Loucy (cell line): ENCODE measurements at regions not wholly inside any gene's neighbourhood (a gene's known extent, or its start where the extent isn't known, plus 50 kb on each side); places are given as distances from the start of the nearest gene placed in this dataset.

Source experiments
- H2AFZ ChIP-seq: fragments of 200-600 bp; sonication (generic); 2 replicates; pipeline ENCODE4 v1.6.0; 2016; ENCODE audit warnings: antibody characterized with exemption, mild to moderate bottlenecking, low read length, moderate library complexity
- H3F3A ChIP-seq: fragments of 200-600 bp; 2 replicates; pipeline ENCODE4 v1.6.0; 2016; ENCODE audit warnings: antibody characterized with exemption, low read depth, mild to moderate bottlenecking
- H3K27me3 ChIP-seq: fragments of 200-600 bp; sonication (generic); 2 replicates; pipeline ENCODE4 v1.6.1; 2014; ENCODE audit warnings: low read length, mild to moderate bottlenecking; ENCODE audit not compliant: insufficient read depth, poor library complexity, severe bottlenecking
- H3K36me3 ChIP-seq: fragments of 200-600 bp; sonication (generic); 2 replicates; pipeline ENCODE4 v1.6.1; 2016; ENCODE audit warnings: low read length; ENCODE audit not compliant: insufficient read depth
- H3K4me1 ChIP-seq: fragments of 200-600 bp; sonication (generic); 2 replicates; pipeline ENCODE4 v1.5.1; 2014; ENCODE audit warnings: low read length, mild to moderate bottlenecking; ENCODE audit not compliant: insufficient read depth, poor library complexity, severe bottlenecking
- H3K4me2 ChIP-seq: fragments of 200-600 bp; sonication (generic); 2 replicates; pipeline ENCODE4 v1.6.0; 2014; ENCODE audit warnings: antibody characterized with exemption, low read length, low read depth, mild to moderate bottlenecking; ENCODE audit not compliant: poor library complexity, severe bottlenecking
- H3K4me3 ChIP-seq: fragments of 200-600 bp; sonication (generic); 2 replicates; pipeline ENCODE4 v1.5.1; 2014; ENCODE audit warnings: low read length, mild to moderate bottlenecking, mixed read lengths; ENCODE audit not compliant: poor library complexity, severe bottlenecking
- H3K79me2 ChIP-seq: fragments of 200-600 bp; sonication (generic); 2 replicates; pipeline ENCODE4 v1.6.1; 2014; ENCODE audit warnings: low read length; ENCODE audit not compliant: insufficient read depth
- H3K9ac ChIP-seq: fragments of 200-600 bp; sonication (generic); 2 replicates; pipeline ENCODE4 v1.6.0; 2014; ENCODE audit warnings: mild to moderate bottlenecking, low read depth, low read length, moderate library complexity; ENCODE audit not compliant: poor library complexity, severe bottlenecking
- H3K9me2 ChIP-seq: fragments of 200-600 bp; sonication (generic); replicated peaks from 2 replicates; pipeline ENCODE4 v1.6.1; 2016; ENCODE audit warnings: low read depth, low read length, mixed read lengths
- H3K9me3 ChIP-seq: fragments of 200-600 bp; sonication (generic); 2 replicates; pipeline ENCODE4 v1.6.1; 2014; ENCODE audit warnings: mild to moderate bottlenecking, antibody characterized with exemption, low read length, low read depth; ENCODE audit not compliant: insufficient read depth
- H4K20me1 ChIP-seq: fragments of 200-600 bp; sonication (generic); 2 replicates; pipeline ENCODE4 v1.6.0; 2014; ENCODE audit warnings: antibody characterized with exemption, low read length, mild to moderate bottlenecking; ENCODE audit not compliant: insufficient read depth, poor library complexity, severe bottlenecking
- CTCF ChIP-seq: fragments of 200-600 bp; sonication (generic); conservative IDR thresholded peaks from 2 replicates; pipeline ENCODE4 v1.5.1; 2014; ENCODE audit warnings: mild to moderate bottlenecking, antibody characterized with exemption, low read length
- EZH2phosphoT487 ChIP-seq: fragments of 200-600 bp; IDR thresholded peaks from 2 replicates; pipeline ENCODE4 v1.6.1; 2018; ENCODE audit warnings: antibody characterized with exemption, mild to moderate bottlenecking, moderate library complexity, borderline replicate concordance

GRCh38 chr14:34099635-34100034, 148.8 kb upstream of the EGLN3 start:
- TF ChIP-seq EZH2phosphoT487: no peak
- TF ChIP-seq CTCF: no peak
- no peak overlapping the region for H2AFZ ChIP-seq
- H3K36me3 ChIP-seq: no peaks in the 10 kb centered on the region
- H3K4me1 ChIP-seq: no peaks in the 10 kb centered on the region
- H3K9me3 ChIP-seq: no peaks in the 10 kb centered on the region
- no peaks in the 10 kb centered on the region for H4K20me1 ChIP-seq
- H3K4me3 ChIP-seq: no peak overlapping the region
- no peaks in the 10 kb centered on the region for H3K9me2 ChIP-seq
- no peaks in the 10 kb centered on the region for H3F3A ChIP-seq
- no peaks in the 10 kb centered on the region for H3K27me3 ChIP-seq
- no peak overlapping the region for H3K4me2 ChIP-seq
- H3K9ac ChIP-seq: no peak overlapping the region
- no peaks in the 10 kb centered on the region for H3K79me2 ChIP-seq

- Histone ChIP-seq H3K27me3 (no peaks in the 10 kb centered on the region), H3F3A (no peaks in the 10 kb centered on the region), H3K9ac (no peak overlapping the region), H3K4me1 (no peaks in the 10 kb centered on the region), H3K79me2 (no peaks in the 10 kb centered on the region), H4K20me1 (no peaks in the 10 kb centered on the region), H3K9me3 (no peaks in the 10 kb centered on the region), H2AFZ (no peak overlapping the region), H3K4me2 (no peak overlapping the region), H3K36me3 (no peaks in the 10 kb centered on the region), H3K9me2 (no peaks in the 10 kb centered on the region), H3K4me3 (no peak overlapping the region)
- TF ChIP-seq CTCF: no peak
- no peak for TF ChIP-seq EZH2phosphoT487
These were observed 148.1 kb upstream of the EGLN3 start for GRCh38 chr14:34098985-34099349.

- H3K36me3 ChIP-seq: no peaks in the 10 kb centered on the region
- H3F3A ChIP-seq: no peaks in the 10 kb centered on the region
- no peaks in the 10 kb centered on the region for H3K4me1 ChIP-seq
- H2AFZ ChIP-seq: no peak overlapping the region
- no peak overlapping the region for H3K4me2 ChIP-seq
- H3K27me3 ChIP-seq: no peaks in the 10 kb centered on the region
- H3K79me2 ChIP-seq: no peaks in the 10 kb centered on the region
- H3K9me2 ChIP-seq: no peaks in the 10 kb centered on the region
- H3K4me3 ChIP-seq: no peak overlapping the region
- H4K20me1 ChIP-seq: no peaks in the 10 kb centered on the region
- H3K9ac ChIP-seq: no peak overlapping the region
- H3K9me3 ChIP-seq: no peaks in the 10 kb centered on the region
- no peak for TF ChIP-seq EZH2phosphoT487
- TF ChIP-seq CTCF: peak; percentile 56
These were observed 147.4 kb upstream of the EGLN3 start for GRCh38 chr14:34098045-34098984.
